Stimulated activated CD4-positive, alpha-beta T cell treated with anti-CD3 and anti-CD28 coated beads, Interleukin-2, amount 100 ng/mL, for 4 hours (primary cell): ENCODE measurements at regions not wholly inside any gene's neighbourhood (a gene's known extent, or its start where the extent isn't known, plus 50 kb on each side); places are given as distances from the start of the nearest gene placed in this dataset.
"Not testable (repeated sequence)": the region's sequence is repeated elsewhere in the genome, so short reads cannot be mapped to it uniquely, and the experiment has no call there.

Experiments used
- DNase-seq: peaks from one replicate; pipeline ENCODE4 v3.0.0-alpha.2; 2020; ENCODE audit warnings: low read depth

- no peak for DNase-seq
Measured at GRCh38 chr16:60271025-60271771, 1537.1 kb upstream of the GOT2 start.

GRCh38 chr16:60261425-60261824 is 1527.3 kb upstream of the GOT2 start:
- no peak for DNase-seq

GRCh38 chr16:60259956-60260355 is 1525.8 kb upstream of the GOT2 start:
- DNase-seq = no peak

GRCh38 chr16:60246086-60246485 is 1512.0 kb upstream of the GOT2 start:
- DNase-seq = no peak

- DNase-seq = no peak
Measured at GRCh38 chr16:60241671-60242070, 1507.6 kb upstream of the GOT2 start.

- no peak for DNase-seq
Measured at GRCh38 chr16:60230666-60231065, 1496.5 kb upstream of the GOT2 start.

GRCh38 chr16:60225541-60225940 is 1491.4 kb upstream of the GOT2 start:
- DNase-seq = no peak

GRCh38 chr16:60217787-60218186 is 1483.7 kb upstream of the GOT2 start:
- DNase-seq = no peak

GRCh38 chr16:60214311-60214710 is 1480.2 kb upstream of the GOT2 start:
- no peak for DNase-seq

- DNase-seq = no peak
Measured at GRCh38 chr16:60206516-60206915, 1472.4 kb upstream of the GOT2 start.

GRCh38 chr16:60204181-60204580 is 1470.1 kb upstream of the GOT2 start:
- DNase-seq = no peak

- DNase-seq = no peak
Measured at GRCh38 chr16:60203525-60204124, 1469.5 kb upstream of the GOT2 start.

GRCh38 chr16:60200729-60201128 is 1466.6 kb upstream of the GOT2 start:
- not testable (repeated sequence) for DNase-seq

- no peak for DNase-seq
Measured at GRCh38 chr16:60200161-60200560, 1466.0 kb upstream of the GOT2 start.

GRCh38 chr16:60199150-60199549 is 1465.0 kb upstream of the GOT2 start:
- DNase-seq = no peak

GRCh38 chr16:60181536-60181935 is 1447.4 kb upstream of the GOT2 start:
- no peak for DNase-seq

GRCh38 chr16:60180609-60181008 is 1446.5 kb upstream of the GOT2 start:
- DNase-seq = no peak

- no peak for DNase-seq
Measured at GRCh38 chr16:60170196-60170595, 1436.1 kb upstream of the GOT2 start.

- no peak for DNase-seq
Measured at GRCh38 chr16:60166111-60166510, 1432.0 kb upstream of the GOT2 start.

- no peak for DNase-seq
Measured at GRCh38 chr16:60151987-60152386, 1417.9 kb upstream of the GOT2 start.

GRCh38 chr16:60150907-60151306 is 1416.8 kb upstream of the GOT2 start:
- no peak for DNase-seq

GRCh38 chr16:60143348-60143705 is 1409.2 kb upstream of the GOT2 start:
- DNase-seq = no peak

- DNase-seq = no peak
Measured at GRCh38 chr16:60142619-60143347, 1408.7 kb upstream of the GOT2 start.
